22Rv1 (cell line): ENCODE measurements at regions not wholly inside any gene's neighbourhood (a gene's known extent, or its start where the extent isn't known, plus 50 kb on each side); places are given as distances from the start of the nearest gene placed in this dataset.

Experiments
- H3K27ac ChIP-seq: fragments of 450-650 bp; 2 replicates; pipeline ENCODE4 v1.5.1; 2017
- ZFX ChIP-seq: fragments of 450-650 bp; IDR thresholded peaks from 2 replicates; pipeline ENCODE4 v1.6.1; 2017; ENCODE audit warnings: antibody characterized with exemption, borderline replicate concordance
- TF ChIP-seq, protein P1 (sequence below): fragments of 450-650 bp; IDR thresholded peaks from 2 replicates; pipeline ENCODE4 v1.5.1; 2017; ENCODE audit warnings: mild to moderate bottlenecking

DNA sequence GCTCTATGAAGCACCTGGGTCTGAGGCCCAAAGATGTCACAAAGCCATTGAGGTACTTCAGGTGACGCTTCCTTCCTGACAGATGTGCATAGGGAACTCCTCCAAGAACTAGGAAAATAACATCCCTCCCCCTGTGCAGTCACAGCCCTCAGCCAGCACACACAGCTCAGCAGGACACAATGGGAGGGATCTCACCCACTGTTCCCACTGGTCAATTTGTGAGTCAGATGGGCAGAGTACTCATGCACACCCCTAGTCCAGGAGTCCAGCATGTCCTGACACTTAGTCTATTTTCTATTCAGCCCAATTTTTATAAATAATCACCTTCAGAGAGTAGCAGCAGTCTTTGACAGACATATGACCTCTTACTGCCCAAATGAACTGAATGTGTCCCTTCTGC, 60.7 kb upstream of the PFKP start:
- TF ChIP-seq, protein P1, sequence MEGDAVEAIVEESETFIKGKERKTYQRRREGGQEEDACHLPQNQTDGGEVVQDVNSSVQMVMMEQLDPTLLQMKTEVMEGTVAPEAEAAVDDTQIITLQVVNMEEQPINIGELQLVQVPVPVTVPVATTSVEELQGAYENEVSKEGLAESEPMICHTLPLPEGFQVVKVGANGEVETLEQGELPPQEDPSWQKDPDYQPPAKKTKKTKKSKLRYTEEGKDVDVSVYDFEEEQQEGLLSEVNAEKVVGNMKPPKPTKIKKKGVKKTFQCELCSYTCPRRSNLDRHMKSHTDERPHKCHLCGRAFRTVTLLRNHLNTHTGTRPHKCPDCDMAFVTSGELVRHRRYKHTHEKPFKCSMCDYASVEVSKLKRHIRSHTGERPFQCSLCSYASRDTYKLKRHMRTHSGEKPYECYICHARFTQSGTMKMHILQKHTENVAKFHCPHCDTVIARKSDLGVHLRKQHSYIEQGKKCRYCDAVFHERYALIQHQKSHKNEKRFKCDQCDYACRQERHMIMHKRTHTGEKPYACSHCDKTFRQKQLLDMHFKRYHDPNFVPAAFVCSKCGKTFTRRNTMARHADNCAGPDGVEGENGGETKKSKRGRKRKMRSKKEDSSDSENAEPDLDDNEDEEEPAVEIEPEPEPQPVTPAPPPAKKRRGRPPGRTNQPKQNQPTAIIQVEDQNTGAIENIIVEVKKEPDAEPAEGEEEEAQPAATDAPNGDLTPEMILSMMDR = no peak
- TF ChIP-seq ZFX = no peak

DNA sequence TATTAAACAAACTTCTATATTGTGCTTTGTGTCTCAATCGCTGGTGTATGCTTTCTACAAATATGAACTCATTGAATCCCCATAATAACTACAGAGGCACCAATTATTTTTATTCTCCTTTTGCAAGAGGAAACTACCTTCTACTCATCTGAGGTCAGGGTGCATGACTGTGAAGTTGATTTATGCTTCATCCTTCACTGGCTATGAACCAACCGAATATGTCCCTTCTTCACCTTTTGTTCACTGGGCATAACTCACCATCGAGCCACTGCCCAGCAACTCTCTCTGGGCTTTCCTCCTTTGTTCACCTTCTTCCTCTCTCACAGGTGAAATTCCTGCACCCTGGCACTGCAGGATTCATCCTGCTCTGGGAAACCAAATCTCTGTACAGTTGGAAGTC, 61.3 kb upstream of the PFKP start:
- no peak for TF ChIP-seq ZFX
- TF ChIP-seq, protein P1 = no peak
- H3K27ac ChIP-seq = no peak overlapping the region

More for the DNA sequence above, 60.7 kb upstream of the PFKP start:
- H3K27ac ChIP-seq = no peak overlapping the region

DNA sequence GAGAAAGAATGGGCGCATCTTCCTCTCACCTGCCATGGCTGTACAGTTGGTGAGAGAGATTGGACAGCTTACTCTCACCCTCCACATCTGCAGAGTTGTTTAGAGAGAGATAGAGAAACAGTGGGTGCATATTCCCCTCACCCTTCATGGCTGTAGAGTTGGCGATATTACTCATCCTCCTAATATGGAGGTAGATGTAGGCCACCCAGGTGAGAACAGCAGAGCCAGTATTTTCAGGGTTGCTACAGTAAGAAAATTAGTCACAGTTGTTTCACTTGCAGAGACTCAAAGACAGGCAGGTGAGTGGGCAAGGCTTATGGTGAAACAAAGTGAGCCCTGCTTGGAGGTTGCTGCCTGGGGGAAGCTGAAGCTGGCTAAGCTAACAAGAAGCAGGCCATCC, 65.0 kb upstream of the PFKP start:
- no peak overlapping the region for H3K27ac ChIP-seq
- TF ChIP-seq, protein P1 = no peak
- no peak for TF ChIP-seq ZFX

DNA sequence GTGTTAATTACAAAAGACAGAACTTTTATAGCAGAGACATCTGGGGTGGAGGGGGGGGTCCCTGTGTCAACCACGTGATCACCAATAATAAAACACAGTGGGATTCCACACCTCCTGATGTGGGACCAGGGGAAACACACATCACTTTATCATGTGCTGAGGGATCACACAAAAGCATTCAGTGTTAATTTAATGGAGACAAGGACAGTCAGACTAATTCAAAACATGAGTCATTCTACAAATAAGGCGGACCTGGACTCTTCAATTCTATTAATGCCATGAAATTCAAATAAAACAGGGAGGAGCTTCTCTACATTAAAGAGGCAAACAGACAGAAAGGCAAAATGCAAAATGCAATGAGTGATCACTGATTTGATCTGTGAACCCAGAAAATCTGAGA, 67.3 kb upstream of the PFKP start:
- no peak for TF ChIP-seq ZFX
- TF ChIP-seq, protein P1 = no peak
- H3K27ac ChIP-seq = no peak overlapping the region

DNA sequence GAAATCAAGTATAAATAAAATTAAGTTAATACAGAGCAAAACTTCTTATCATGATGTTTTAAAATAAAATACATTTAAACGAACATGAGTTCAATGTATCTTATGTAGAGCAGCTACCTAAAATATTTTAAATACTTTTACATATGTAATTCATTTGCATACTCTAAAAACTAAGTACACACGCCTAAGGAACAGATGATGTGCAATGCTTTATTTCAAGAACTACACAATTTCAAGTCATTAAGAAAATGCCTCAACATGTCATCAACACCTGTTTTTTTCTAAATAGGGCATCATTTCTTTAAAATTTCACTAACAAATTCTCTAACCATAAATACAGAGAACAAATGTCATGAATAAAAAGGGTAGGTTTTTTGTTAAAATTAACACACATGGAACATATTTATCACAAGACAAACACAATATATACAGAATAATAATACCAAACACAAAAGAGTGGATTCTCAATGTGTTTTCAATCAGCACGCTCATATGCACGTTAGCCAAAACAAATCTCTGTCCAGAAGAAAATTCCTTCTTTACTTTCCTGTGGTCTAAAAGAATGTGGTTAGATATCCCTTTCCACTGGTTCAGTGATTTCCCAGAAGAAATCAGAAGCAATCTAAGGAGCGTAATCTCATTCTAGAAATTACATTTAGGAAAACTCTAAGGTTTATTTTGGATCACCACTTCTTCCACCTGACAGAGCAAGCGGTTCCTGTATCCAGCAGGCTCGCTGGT, 73.0 kb upstream of the PFKP start:
- no peak for TF ChIP-seq ZFX
- TF ChIP-seq, protein P1 = no peak
- H3K27ac ChIP-seq = no peak overlapping the region

DNA sequence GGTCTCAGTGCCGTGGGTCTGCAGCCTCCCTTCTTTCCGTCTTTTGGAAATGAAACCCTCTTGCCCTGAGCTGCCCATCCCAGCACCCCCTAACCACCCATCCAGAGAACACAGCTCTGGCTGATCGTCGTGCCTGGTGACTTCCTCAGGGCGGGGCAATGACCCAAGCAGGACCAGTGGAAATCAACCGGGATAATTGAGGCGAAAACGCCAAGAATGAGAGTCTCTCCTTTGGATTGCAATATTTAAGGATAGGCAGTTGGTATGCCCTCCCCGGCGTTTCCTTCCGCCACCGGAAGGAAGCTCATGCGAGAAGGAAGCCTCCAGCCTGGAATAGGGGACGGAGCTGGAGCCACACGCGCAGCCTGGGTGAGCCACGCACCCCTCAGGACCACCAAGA, 73.7 kb upstream of the PFKP start:
- no peak overlapping the region for H3K27ac ChIP-seq
- TF ChIP-seq, protein P1 = no peak

DNA sequence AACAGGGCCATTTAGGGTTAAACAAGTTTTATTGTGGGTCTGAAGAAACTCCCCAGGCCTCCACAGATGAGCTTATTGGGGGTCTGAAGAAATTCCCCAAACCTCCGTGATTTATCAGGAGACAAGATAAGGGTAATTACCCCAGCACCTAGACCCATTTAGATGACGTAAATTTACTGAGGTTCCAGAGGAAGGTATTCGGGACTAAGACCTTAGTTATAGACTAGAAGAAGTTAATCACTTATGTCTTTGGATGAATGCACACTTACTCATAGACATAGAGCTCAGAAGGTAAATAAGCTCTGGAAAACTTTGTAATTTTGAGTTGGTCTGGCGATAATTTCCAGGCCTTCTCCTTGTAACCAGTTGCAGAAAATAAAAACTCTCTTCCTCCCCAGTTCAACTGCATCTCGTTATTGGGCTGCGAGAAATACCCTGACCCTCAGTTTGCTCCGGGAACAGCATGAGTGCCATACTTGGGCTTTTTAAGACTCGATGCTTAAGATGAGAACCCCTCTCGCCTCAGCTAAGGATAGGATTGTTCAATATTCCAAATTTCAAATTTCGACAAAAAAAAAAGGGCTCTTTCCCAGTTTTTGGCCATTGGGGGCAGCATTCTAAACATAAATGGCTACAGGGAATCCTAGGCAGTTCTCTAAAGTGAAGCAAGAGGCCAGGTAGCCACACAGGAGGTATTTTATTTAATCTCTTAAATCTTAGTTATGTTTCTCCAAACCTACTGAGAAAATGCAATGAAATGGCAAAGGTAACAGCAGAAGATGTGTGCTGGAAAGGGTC, 74.7 kb upstream of the PFKP start:
- no peak for TF ChIP-seq ZFX
- TF ChIP-seq, protein P1 = 0 out of 2 replicates have a peak, but pooled peaks have one; percentile 8

More for the DNA sequence above, 74.7 kb upstream of the PFKP start:
- H3K27ac ChIP-seq = no peak overlapping the region
